ENCODE measurements at regions not wholly inside any gene's neighbourhood (a gene's known extent, or its start where the extent isn't known, plus 50 kb on each side); places are given as distances from the start of the nearest gene placed in this dataset.

GRCh38 chr2:129488376-129488775 lies 491.1 kb upstream of the RAB6C start:
- TF ChIP-seq POLR2A (IDR thresholded peaks at IDR 0.05) = no peak
- TF ChIP-seq, protein P1, sequence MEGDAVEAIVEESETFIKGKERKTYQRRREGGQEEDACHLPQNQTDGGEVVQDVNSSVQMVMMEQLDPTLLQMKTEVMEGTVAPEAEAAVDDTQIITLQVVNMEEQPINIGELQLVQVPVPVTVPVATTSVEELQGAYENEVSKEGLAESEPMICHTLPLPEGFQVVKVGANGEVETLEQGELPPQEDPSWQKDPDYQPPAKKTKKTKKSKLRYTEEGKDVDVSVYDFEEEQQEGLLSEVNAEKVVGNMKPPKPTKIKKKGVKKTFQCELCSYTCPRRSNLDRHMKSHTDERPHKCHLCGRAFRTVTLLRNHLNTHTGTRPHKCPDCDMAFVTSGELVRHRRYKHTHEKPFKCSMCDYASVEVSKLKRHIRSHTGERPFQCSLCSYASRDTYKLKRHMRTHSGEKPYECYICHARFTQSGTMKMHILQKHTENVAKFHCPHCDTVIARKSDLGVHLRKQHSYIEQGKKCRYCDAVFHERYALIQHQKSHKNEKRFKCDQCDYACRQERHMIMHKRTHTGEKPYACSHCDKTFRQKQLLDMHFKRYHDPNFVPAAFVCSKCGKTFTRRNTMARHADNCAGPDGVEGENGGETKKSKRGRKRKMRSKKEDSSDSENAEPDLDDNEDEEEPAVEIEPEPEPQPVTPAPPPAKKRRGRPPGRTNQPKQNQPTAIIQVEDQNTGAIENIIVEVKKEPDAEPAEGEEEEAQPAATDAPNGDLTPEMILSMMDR (IDR thresholded peaks at IDR 0.05) = no peak
- TF ChIP-seq EP300 (IDR thresholded peaks at IDR 0.05) = no peak
- TF ChIP-seq POLR2AphosphoS5 (IDR thresholded peaks at IDR 0.05) = no peak

Data from gastroesophageal sphincter (tissue), 3 donors.